ENCODE measurements at regions not wholly inside any gene's neighbourhood (a gene's known extent, or its start where the extent isn't known, plus 50 kb on each side); places are given as distances from the start of the nearest gene placed in this dataset.

DNA sequence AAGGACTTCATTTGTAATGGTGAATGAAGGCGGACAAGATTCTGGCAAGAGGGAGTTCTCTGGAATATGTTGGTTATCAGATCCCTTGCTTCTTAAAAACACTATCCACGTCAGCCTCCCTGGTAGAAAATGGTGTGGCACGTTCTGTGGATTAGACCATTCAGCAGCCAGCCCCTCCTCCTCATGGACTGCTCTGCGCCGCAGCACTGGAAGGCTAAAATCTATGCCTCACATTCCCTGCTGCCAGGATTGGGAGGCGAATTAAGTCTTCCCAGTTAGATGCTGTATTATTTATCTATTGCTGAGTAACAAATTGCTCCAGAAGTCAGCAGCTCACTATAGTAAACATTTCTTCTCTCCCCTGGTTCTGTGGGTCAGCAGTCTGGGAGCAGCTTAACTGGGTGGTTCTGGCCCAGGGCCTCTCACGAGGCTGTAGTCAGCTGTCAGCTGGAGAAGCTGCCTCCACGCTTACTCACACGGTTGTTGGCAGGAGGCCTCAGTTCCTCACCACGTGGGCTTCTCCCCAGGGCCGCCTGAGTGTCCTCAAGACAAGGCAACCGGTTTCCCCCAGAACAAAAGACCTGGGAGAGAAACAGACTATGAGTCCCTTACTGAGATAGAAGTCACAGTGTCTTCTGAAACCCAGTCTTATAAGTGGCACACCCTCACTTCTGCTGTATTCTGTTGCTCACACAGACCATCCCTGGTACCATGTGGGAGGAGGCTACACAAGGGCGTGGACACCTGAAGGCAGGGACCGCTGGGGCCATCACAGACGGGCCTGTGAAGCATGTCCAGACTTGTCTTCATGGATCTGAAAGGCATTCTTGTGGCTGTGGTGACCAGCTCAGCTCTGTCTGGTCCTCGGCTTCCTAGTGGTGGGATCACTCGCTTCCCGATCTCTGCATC lies 101.0 kb downstream of the NRN1 start:
- no peak for TF ChIP-seq CTCF (IDR thresholded peaks at IDR 0.05)
- TF ChIP-seq EZH2phosphoT487 (IDR thresholded peaks at IDR 0.05) = no peak

All from neural progenitor cell (in vitro differentiated cells).